Embryonic facial prominence (tissue), 1 donor: ENCODE measurements at regions not wholly inside any gene's neighbourhood (a gene's known extent, or its start where the extent isn't known, plus 50 kb on each side); places are given as distances from the start of the nearest gene placed in this dataset.
"Not testable (repeated sequence)": the region's sequence is repeated elsewhere in the genome, so short reads cannot be mapped to it uniquely, and the experiment has no call there.

Source experiments
- DNase-seq: peaks from one replicate; pipeline ENCODE4 v3.0.0-alpha.2; 2016; ENCODE audit errors: extremely low spot score

- not testable (repeated sequence) for DNase-seq
Observed at GRCh38 chr16:5165429-5165828, 67.8 kb upstream of the EEF2KMT start.

GRCh38 chr16:5162801-5163200, 65.2 kb upstream of the EEF2KMT start:
- DNase-seq: not testable (repeated sequence)

DNA sequence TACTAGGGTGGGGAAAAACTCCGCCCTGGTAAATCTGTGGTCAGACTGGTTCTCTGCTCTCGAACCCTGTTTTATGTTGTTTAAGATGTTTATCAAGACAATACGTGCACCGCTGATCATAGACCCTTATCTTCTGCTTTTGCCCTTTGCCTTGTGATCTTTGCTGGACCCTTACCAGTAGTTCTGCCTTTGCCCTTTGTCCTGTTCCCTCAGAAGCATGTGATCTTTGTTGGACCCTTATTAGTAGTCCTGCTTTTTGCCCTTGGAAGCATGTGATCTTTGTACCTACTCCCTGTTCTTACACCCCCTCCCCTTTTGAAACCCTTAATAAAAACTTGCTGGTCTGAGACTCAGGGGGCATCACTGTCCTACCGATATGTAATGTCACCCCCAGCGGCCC, 64.3 kb upstream of the EEF2KMT start:
- not testable (repeated sequence) for DNase-seq

DNA sequence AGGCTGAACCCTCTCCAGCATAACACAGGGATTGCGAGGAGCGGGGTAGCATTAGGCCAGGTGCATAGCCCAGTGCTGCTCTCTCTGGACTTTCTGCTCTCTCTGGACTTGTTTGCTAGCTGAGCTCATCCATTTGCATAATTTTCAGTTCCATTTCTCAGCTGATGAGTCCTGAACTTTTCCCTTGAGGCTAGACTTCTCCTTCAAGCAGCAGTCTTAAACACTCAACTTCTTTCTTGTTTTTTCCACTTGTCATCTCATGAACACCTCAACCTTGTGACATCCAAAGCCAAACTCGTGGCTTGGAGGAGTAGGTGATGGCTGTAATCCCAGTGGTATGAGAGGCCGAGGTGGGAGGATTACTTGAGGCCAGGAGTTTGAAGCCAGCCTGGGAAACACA, 62.4 kb upstream of the EEF2KMT start:
- DNase-seq: not testable (repeated sequence)

GRCh38 chr16:5159537-5159936, 61.9 kb upstream of the EEF2KMT start:
- not testable (repeated sequence) for DNase-seq

GRCh38 chr16:5158494-5158893, 60.9 kb upstream of the EEF2KMT start:
- no peak for DNase-seq

GRCh38 chr16:5156486-5156885, 58.9 kb upstream of the EEF2KMT start:
- DNase-seq: not testable (repeated sequence)

DNA sequence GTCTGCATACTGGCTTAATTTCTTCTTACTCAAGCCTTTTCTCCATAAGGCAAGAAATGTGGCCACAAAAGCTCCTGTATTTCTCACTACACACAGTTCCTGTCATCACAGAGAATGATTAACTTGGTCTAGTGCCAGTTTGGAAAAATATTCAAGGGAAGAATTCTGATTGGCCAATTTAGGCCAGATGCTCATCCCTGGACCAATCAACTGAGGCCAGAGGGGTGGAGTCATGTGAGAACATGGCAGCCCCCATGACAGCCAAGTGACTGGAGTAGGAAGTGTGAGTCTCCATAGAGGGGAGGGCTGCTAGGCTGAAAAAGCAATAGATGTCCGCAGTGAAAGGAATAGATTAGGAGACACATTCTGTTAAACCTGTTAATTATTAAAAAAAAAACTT, 56.4 kb upstream of the EEF2KMT start:
- DNase-seq: not testable (repeated sequence)

- DNase-seq: not testable (repeated sequence)
Observed at GRCh38 chr16:5151409-5151808, 53.8 kb upstream of the EEF2KMT start.
